GM13976 (cell line): ENCODE measurements at regions not wholly inside any gene's neighbourhood (a gene's known extent, or its start where the extent isn't known, plus 50 kb on each side); places are given as distances from the start of the nearest gene placed in this dataset.
"Not testable (repeated sequence)": the region's sequence is repeated elsewhere in the genome, so short reads cannot be mapped to it uniquely, and the experiment has no call there.

Source experiments
- DNase-seq: peaks from one replicate; pipeline ENCODE4 v3.0.0; 2012; ENCODE audit warnings: low spot score
- CTCF ChIP-seq: IDR thresholded peaks from 2 replicates; pipeline ENCODE4 v1.5.1; 2012; ENCODE audit warnings: borderline replicate concordance, mild to moderate bottlenecking; ENCODE audit not compliant: insufficient read depth; ENCODE audit errors: extremely low read depth, missing control alignments, control extremely low read depth
- in situ Hi-C: fragments of 300-500 bp; cut with MboI; formaldehyde crosslinking; loops from one replicate; pipeline ENCODE4 v1.12.0; 2022; ENCODE audit warnings: low sequenced_read_pairs, mixed read lengths, inconsistent platforms; ENCODE audit not compliant: unreplicated experiment

- no peak for TF ChIP-seq CTCF
- in situ Hi-C loops, result no loop called here
- no peak for DNase-seq
Observed at GRCh38 chr3:10692039-10692622, 123.9 kb upstream of the SLC6A11 start.

GRCh38 chr3:10693457-10693856, 122.6 kb upstream of the SLC6A11 start:
- TF ChIP-seq CTCF, result no peak
- no peak for DNase-seq
- in situ Hi-C loops, result no loop called here

- DNase-seq, result no peak
- in situ Hi-C loops, result no loop called here
- TF ChIP-seq CTCF, result no peak
Observed at GRCh38 chr3:10694179-10694578, 121.8 kb upstream of the SLC6A11 start.

- in situ Hi-C loops, DNase-seq: not testable (repeated sequence)
Observed at GRCh38 chr3:10695186-10695585, 120.8 kb upstream of the SLC6A11 start.

GRCh38 chr3:10695595-10696285, 120.3 kb upstream of the SLC6A11 start:
- DNase-seq, result no peak
- no peak for TF ChIP-seq CTCF
- in situ Hi-C loops, result no loop called here

GRCh38 chr3:10697918-10698317, 118.1 kb upstream of the SLC6A11 start:
- in situ Hi-C loops, result no loop called here
- DNase-seq, result no peak
- TF ChIP-seq CTCF, result no peak

- in situ Hi-C loops, result no loop called here
- DNase-seq, result no peak
- no peak for TF ChIP-seq CTCF
Observed at GRCh38 chr3:10700821-10701220, 115.2 kb upstream of the SLC6A11 start.
